Chondrocyte (in vitro differentiated cells): ENCODE measurements at regions not wholly inside any gene's neighbourhood (a gene's known extent, or its start where the extent isn't known, plus 50 kb on each side); places are given as distances from the start of the nearest gene placed in this dataset.

Source experiments
- DNase-seq: peaks from one replicate; pipeline ENCODE4 v3.0.0; 2021; ENCODE audit warnings: mixed read lengths, low spot score
- H3K27ac Mint-ChIP-seq: one replicate; pipeline ENCODE4 v1.8.0; 2021; ENCODE audit warnings: mild to moderate bottlenecking, moderate library complexity, mixed read lengths; ENCODE audit not compliant: unreplicated experiment
- H3K27me3 Mint-ChIP-seq: 2 replicates; pipeline ENCODE4 v1.8.0; 2021; ENCODE audit warnings: low read depth, mixed read lengths
- H3K36me3 Mint-ChIP-seq: 2 replicates; pipeline ENCODE4 v1.8.0; 2021; ENCODE audit warnings: low read depth, mixed read lengths
- H3K4me1 Mint-ChIP-seq: 2 replicates; pipeline ENCODE4 v1.8.0; 2021; ENCODE audit warnings: low read depth, mild to moderate bottlenecking, mixed read lengths
- H3K4me3 Mint-ChIP-seq: one replicate; pipeline ENCODE4 v1.8.0; 2021; ENCODE audit warnings: mild to moderate bottlenecking, moderate library complexity, mixed read lengths; ENCODE audit not compliant: unreplicated experiment
- H3K9me3 Mint-ChIP-seq: 2 replicates; pipeline ENCODE4 v1.8.0; 2021; ENCODE audit warnings: low read depth, mixed read lengths
- TF ChIP-seq, protein P1 (sequence below): fragments of 200-600 bp; sonication (generic); IDR thresholded peaks from 2 replicates; pipeline ENCODE4 v1.5.0; 2021; ENCODE audit warnings: antibody characterized with exemption, mild to moderate bottlenecking, moderate library complexity

- H3K4me1 Mint-ChIP-seq, result no peaks in the 10 kb centered on the region
- DNase-seq, result no peak
- no peaks in the 10 kb centered on the region for H3K9me3 Mint-ChIP-seq
- no peak overlapping the region for H3K4me3 Mint-ChIP-seq
- no peaks in the 10 kb centered on the region for H3K27me3 Mint-ChIP-seq
- no peaks in the 10 kb centered on the region for H3K36me3 Mint-ChIP-seq
- no peak overlapping the region for H3K27ac Mint-ChIP-seq
- TF ChIP-seq, protein P1, sequence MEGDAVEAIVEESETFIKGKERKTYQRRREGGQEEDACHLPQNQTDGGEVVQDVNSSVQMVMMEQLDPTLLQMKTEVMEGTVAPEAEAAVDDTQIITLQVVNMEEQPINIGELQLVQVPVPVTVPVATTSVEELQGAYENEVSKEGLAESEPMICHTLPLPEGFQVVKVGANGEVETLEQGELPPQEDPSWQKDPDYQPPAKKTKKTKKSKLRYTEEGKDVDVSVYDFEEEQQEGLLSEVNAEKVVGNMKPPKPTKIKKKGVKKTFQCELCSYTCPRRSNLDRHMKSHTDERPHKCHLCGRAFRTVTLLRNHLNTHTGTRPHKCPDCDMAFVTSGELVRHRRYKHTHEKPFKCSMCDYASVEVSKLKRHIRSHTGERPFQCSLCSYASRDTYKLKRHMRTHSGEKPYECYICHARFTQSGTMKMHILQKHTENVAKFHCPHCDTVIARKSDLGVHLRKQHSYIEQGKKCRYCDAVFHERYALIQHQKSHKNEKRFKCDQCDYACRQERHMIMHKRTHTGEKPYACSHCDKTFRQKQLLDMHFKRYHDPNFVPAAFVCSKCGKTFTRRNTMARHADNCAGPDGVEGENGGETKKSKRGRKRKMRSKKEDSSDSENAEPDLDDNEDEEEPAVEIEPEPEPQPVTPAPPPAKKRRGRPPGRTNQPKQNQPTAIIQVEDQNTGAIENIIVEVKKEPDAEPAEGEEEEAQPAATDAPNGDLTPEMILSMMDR, result no peak
Observed at GRCh38 chr1:195373856-195374255, 1234.4 kb downstream of the KCNT2 start.

- no peak overlapping the region for H3K4me3 Mint-ChIP-seq
- no peak overlapping the region for H3K27ac Mint-ChIP-seq
- H3K9me3 Mint-ChIP-seq, result peaks cover 5% of the 10 kb centered on the region
- H3K27me3 Mint-ChIP-seq, result peaks cover 2% of the 10 kb centered on the region
- H3K36me3 Mint-ChIP-seq, result no peaks in the 10 kb centered on the region
- peak; percentile 24 for DNase-seq
- TF ChIP-seq, protein P1, result no peak
- H3K4me1 Mint-ChIP-seq, result no peaks in the 10 kb centered on the region
Observed at GRCh38 chr1:195345149-195345548, 1263.1 kb downstream of the KCNT2 start.

GRCh38 chr1:195337646-195338045 is 1270.6 kb downstream of the KCNT2 start:
- no peak overlapping the region for H3K4me3 Mint-ChIP-seq
- H3K27me3 Mint-ChIP-seq, result peaks cover 1% of the 10 kb centered on the region
- H3K4me1 Mint-ChIP-seq, result no peaks in the 10 kb centered on the region
- no peak overlapping the region for H3K27ac Mint-ChIP-seq
- no peak for DNase-seq
- TF ChIP-seq, protein P1, result no peak
- no peaks in the 10 kb centered on the region for H3K36me3 Mint-ChIP-seq
- H3K9me3 Mint-ChIP-seq, result no peaks in the 10 kb centered on the region

GRCh38 chr1:195336812-195337211 is 1271.4 kb downstream of the KCNT2 start:
- DNase-seq, result no peak
- H3K4me1 Mint-ChIP-seq, result no peaks in the 10 kb centered on the region
- no peak overlapping the region for H3K27ac Mint-ChIP-seq
- TF ChIP-seq, protein P1, result no peak
- no peaks in the 10 kb centered on the region for H3K36me3 Mint-ChIP-seq
- H3K9me3 Mint-ChIP-seq, result no peaks in the 10 kb centered on the region
- H3K4me3 Mint-ChIP-seq, result no peak overlapping the region
- peaks cover 1% of the 10 kb centered on the region for H3K27me3 Mint-ChIP-seq

DNA sequence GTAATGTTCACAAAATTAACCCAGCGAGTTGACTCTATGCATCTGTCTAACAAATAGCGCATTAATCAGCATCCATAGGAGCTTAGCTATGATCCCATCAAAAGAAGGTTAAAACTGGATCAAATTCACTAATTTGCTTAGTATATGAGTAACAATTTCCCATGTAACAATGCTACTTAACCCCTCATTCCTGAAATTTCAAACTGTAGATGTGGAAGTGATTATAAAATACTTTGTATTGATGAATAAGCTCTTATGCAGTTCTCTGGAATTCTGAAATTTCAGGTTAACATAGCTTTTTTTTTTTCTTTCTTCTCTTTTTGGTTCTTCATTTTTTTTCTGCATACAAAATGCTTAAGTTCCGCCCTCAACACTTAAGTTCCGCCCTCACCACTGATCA is 1272.7 kb downstream of the KCNT2 start:
- TF ChIP-seq, protein P1, result no peak
- H3K4me3 Mint-ChIP-seq, result no peak overlapping the region
- no peak for DNase-seq

More for the DNA sequence above, 1272.7 kb downstream of the KCNT2 start:
- Mint-ChIP-seq H3K27me3 (peaks cover 1% of the 10 kb centered on the region), H3K36me3 (no peaks in the 10 kb centered on the region), H3K4me1 (no peaks in the 10 kb centered on the region), H3K27ac (no peak overlapping the region), H3K9me3 (no peaks in the 10 kb centered on the region)
